ENCODE measurements at regions not wholly inside any gene's neighbourhood (a gene's known extent, or its start where the extent isn't known, plus 50 kb on each side); places are given as distances from the start of the nearest gene placed in this dataset.

- Histone ChIP-seq H3K27me3 (ENCODE audit: control insufficient read depth, insufficient read depth, low read length) (no peaks in the 10 kb centered on the region), H3K4me3 (ENCODE audit: low read depth, low read length) (no peak overlapping the region), H3K36me3 (ENCODE audit: control insufficient read depth, insufficient read depth, low read length) (no peaks in the 10 kb centered on the region)
- no peak for DNase-seq (ENCODE audit: low read depth)
- TF ChIP-seq CTCF (IDR thresholded peaks at IDR 0.05; ENCODE audit: insufficient read depth, low read length, poor library complexity, severe bottlenecking): no peak
These were observed 151.8 kb upstream of the HES1 start for GRCh38 chr3:193983846-193984818.

GRCh38 chr3:193984876-193985275, 151.1 kb upstream of the HES1 start:
- Histone ChIP-seq H3K36me3 (ENCODE audit: control insufficient read depth, insufficient read depth, low read length) (no peaks in the 10 kb centered on the region), H3K4me3 (ENCODE audit: low read depth, low read length) (no peak overlapping the region), H3K27me3 (ENCODE audit: control insufficient read depth, insufficient read depth, low read length) (no peaks in the 10 kb centered on the region)
- TF ChIP-seq CTCF (IDR thresholded peaks at IDR 0.05; ENCODE audit: insufficient read depth, low read length, poor library complexity, severe bottlenecking): no peak
- no peak for DNase-seq (ENCODE audit: low read depth)

GRCh38 chr3:193987186-193987585, 148.8 kb upstream of the HES1 start:
- no peak overlapping the region for H3K4me3 ChIP-seq (ENCODE audit: low read depth, low read length)
- no peaks in the 10 kb centered on the region for H3K27me3 ChIP-seq (ENCODE audit: control insufficient read depth, insufficient read depth, low read length)
- no peak for DNase-seq (ENCODE audit: low read depth)
- no peaks in the 10 kb centered on the region for H3K36me3 ChIP-seq (ENCODE audit: control insufficient read depth, insufficient read depth, low read length)
- no peak for TF ChIP-seq CTCF (IDR thresholded peaks at IDR 0.05; ENCODE audit: insufficient read depth, low read length, poor library complexity, severe bottlenecking)

GRCh38 chr3:193989186-193989585, 146.8 kb upstream of the HES1 start:
- no peak for DNase-seq (ENCODE audit: low read depth)
- TF ChIP-seq CTCF (IDR thresholded peaks at IDR 0.05; ENCODE audit: insufficient read depth, low read length, poor library complexity, severe bottlenecking): no peak
- Histone ChIP-seq H3K36me3 (ENCODE audit: control insufficient read depth, insufficient read depth, low read length) (no peaks in the 10 kb centered on the region), H3K4me3 (ENCODE audit: low read depth, low read length) (no peak overlapping the region), H3K27me3 (ENCODE audit: control insufficient read depth, insufficient read depth, low read length) (no peaks in the 10 kb centered on the region)

- Histone ChIP-seq H3K36me3 (ENCODE audit: control insufficient read depth, insufficient read depth, low read length) (no peaks in the 10 kb centered on the region), H3K4me3 (ENCODE audit: low read depth, low read length) (no peak overlapping the region), H3K27me3 (ENCODE audit: control insufficient read depth, insufficient read depth, low read length) (no peaks in the 10 kb centered on the region)
- TF ChIP-seq CTCF (IDR thresholded peaks at IDR 0.05; ENCODE audit: insufficient read depth, low read length, poor library complexity, severe bottlenecking): no peak
- DNase-seq (ENCODE audit: low read depth): no peak
These were observed 144.1 kb upstream of the HES1 start for GRCh38 chr3:193991666-193992424.
